ENCODE measurements at regions not wholly inside any gene's neighbourhood (a gene's known extent, or its start where the extent isn't known, plus 50 kb on each side); places are given as distances from the start of the nearest gene placed in this dataset.

DNA sequence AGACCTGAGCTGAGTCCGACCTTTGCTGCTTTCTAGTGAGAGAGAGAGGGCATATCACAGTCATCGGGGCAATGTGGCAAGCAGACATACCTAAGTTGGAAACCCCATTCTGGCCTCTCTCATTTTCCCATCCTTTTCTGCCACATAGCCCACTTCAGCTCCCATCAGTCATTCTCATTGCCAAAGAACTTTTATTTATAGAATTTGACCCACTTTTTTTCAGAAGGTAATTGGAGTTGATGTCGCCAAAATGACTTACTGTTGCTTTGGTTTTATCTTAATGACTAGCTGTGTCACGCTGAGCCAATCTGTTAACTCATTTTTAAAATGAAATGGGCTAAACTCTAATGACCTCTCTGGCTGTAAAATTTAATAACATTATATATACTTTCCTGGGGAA is 63.9 kb upstream of the RMST start:
- no peak overlapping the region for H3K23ac ChIP-seq (ENCODE audit: low read length)
- no peak overlapping the region for H2BK120ac ChIP-seq (ENCODE audit: low read depth, low read length)
- H3K18ac ChIP-seq (ENCODE audit: low read length), result no peak overlapping the region
- no peak overlapping the region for H3K4me2 ChIP-seq (ENCODE audit: low read length)
- no peaks in the 10 kb centered on the region for H3K79me2 ChIP-seq (ENCODE audit: control insufficient read depth, insufficient read depth, low read length)
- no peak overlapping the region for H3K4ac ChIP-seq (ENCODE audit: low read depth, low read length)
- no peak for DNase-seq
- H3K9ac ChIP-seq (ENCODE audit: low read length), result no peak overlapping the region
- peaks cover 2% of the 10 kb centered on the region for H3K4me1 ChIP-seq (ENCODE audit: control insufficient read depth, low read depth, low read length)
- no peak overlapping the region for H2BK15ac ChIP-seq (replicated peaks; ENCODE audit: low read depth)
- no peak overlapping the region for H4K5ac ChIP-seq (ENCODE audit: low read length)
- H2AK5ac ChIP-seq (ENCODE audit: low read length), result no peak overlapping the region
- no peak overlapping the region for H3K4me3 ChIP-seq (ENCODE audit: low read length)
- H3K56ac ChIP-seq (ENCODE audit: low read length), result no peak overlapping the region
- no peak overlapping the region for H3K27ac ChIP-seq (ENCODE audit: low read depth, low read length)
- no peaks in the 10 kb centered on the region for H3K79me1 ChIP-seq (ENCODE audit: low read length)
- no peaks in the 10 kb centered on the region for H3K27me3 ChIP-seq (ENCODE audit: insufficient read depth, low read length, poor library complexity)
- H2BK5ac ChIP-seq (ENCODE audit: low read length), result no peak overlapping the region
- H4K8ac ChIP-seq (ENCODE audit: low read depth, low read length), result no peak overlapping the region
- H3K36me3 ChIP-seq (ENCODE audit: control insufficient read depth, insufficient read depth, low read length), result no peaks in the 10 kb centered on the region
- no CpG with 5 or more reads among the region's 4 CpGs for WGBS (ENCODE audit: extremely low coverage, insufficient coverage, low lambda C conversion rate)

DNA sequence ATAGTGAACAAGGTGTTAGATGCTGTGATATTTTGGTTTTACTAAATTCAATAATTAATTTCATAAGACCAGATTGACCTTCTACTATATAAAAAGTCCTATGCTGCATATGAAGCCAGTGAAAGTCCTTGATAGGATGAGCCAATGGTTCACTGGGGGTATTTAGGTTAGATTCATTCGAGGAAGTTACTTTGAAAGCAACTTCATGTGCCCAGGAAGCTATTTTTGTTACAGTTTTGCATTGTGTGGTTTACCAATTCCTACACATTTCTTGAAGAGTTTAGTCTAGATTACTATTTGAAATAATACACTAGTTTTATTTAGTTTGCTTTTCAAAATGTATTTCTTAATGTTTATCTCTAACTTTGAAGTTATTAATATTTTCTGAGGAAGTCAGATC is 58.5 kb upstream of the RMST start:
- H3K27me3 ChIP-seq (ENCODE audit: insufficient read depth, low read length, poor library complexity), result no peaks in the 10 kb centered on the region
- DNase-seq, result no peak
- H3K4me1 ChIP-seq (ENCODE audit: control insufficient read depth, low read depth, low read length), result peaks cover 4% of the 10 kb centered on the region
- H3K27ac ChIP-seq (ENCODE audit: low read depth, low read length), result no peak overlapping the region
- H3K4ac ChIP-seq (ENCODE audit: low read depth, low read length), result no peak overlapping the region
- H2BK15ac ChIP-seq (replicated peaks; ENCODE audit: low read depth), result no peak overlapping the region
- no peak overlapping the region for H2BK5ac ChIP-seq (ENCODE audit: low read length)
- no peak overlapping the region for H2BK120ac ChIP-seq (ENCODE audit: low read depth, low read length)
- H2AK5ac ChIP-seq (ENCODE audit: low read length), result no peak overlapping the region
- H3K18ac ChIP-seq (ENCODE audit: low read length), result no peak overlapping the region
- no peak overlapping the region for H3K23ac ChIP-seq (ENCODE audit: low read length)
- H3K36me3 ChIP-seq (ENCODE audit: control insufficient read depth, insufficient read depth, low read length), result no peaks in the 10 kb centered on the region
- H3K4me3 ChIP-seq (ENCODE audit: low read length), result no peak overlapping the region
- no peaks in the 10 kb centered on the region for H3K79me2 ChIP-seq (ENCODE audit: control insufficient read depth, insufficient read depth, low read length)
- H4K8ac ChIP-seq (ENCODE audit: low read depth, low read length), result no peak overlapping the region
- H3K9ac ChIP-seq (ENCODE audit: low read length), result no peak overlapping the region
- no peak overlapping the region for H3K4me2 ChIP-seq (ENCODE audit: low read length)
- no peaks in the 10 kb centered on the region for H3K79me1 ChIP-seq (ENCODE audit: low read length)
- H4K5ac ChIP-seq (ENCODE audit: low read length), result no peak overlapping the region
- no CpG with 5 or more reads among the region's 1 CpG for WGBS (ENCODE audit: extremely low coverage, insufficient coverage, low lambda C conversion rate)
- no peak overlapping the region for H3K56ac ChIP-seq (ENCODE audit: low read length)

DNA sequence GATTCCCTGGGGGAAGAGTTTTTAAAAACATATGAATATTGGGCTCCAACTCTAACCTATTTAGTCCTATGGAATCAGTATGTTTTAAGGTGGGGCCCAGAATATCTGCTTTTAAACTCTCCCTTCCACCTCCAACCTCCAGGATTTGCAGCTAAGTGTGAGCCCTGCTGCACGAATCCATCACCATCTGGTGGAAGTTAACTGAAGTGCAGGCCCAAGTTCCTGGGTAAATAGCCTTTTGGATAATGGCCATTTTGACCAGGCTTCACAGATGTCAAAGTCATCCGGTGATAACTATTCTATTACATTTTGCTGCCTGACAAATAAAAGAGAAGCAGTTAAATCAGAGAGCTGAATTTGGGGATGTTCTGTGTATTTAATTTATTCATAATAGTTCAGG is 58.1 kb upstream of the RMST start:
- H3K23ac ChIP-seq (ENCODE audit: low read length), result no peak overlapping the region
- H2AK5ac ChIP-seq (ENCODE audit: low read length), result no peak overlapping the region
- no peak overlapping the region for H3K18ac ChIP-seq (ENCODE audit: low read length)
- no peaks in the 10 kb centered on the region for H3K79me1 ChIP-seq (ENCODE audit: low read length)
- no peak overlapping the region for H3K27ac ChIP-seq (ENCODE audit: low read depth, low read length)
- H3K27me3 ChIP-seq (ENCODE audit: insufficient read depth, low read length, poor library complexity), result no peaks in the 10 kb centered on the region
- no peaks in the 10 kb centered on the region for H3K79me2 ChIP-seq (ENCODE audit: control insufficient read depth, insufficient read depth, low read length)
- H4K8ac ChIP-seq (ENCODE audit: low read depth, low read length), result no peak overlapping the region
- H3K9ac ChIP-seq (ENCODE audit: low read length), result no peak overlapping the region
- no peak overlapping the region for H3K56ac ChIP-seq (ENCODE audit: low read length)
- no peak overlapping the region for H2BK5ac ChIP-seq (ENCODE audit: low read length)
- peaks cover 4% of the 10 kb centered on the region for H3K4me1 ChIP-seq (ENCODE audit: control insufficient read depth, low read depth, low read length)
- H4K5ac ChIP-seq (ENCODE audit: low read length), result no peak overlapping the region
- no peak overlapping the region for H2BK15ac ChIP-seq (replicated peaks; ENCODE audit: low read depth)
- no CpG with 5 or more reads among the region's 2 CpGs for WGBS (ENCODE audit: extremely low coverage, insufficient coverage, low lambda C conversion rate)
- no peak overlapping the region for H3K4me2 ChIP-seq (ENCODE audit: low read length)
- peak; percentile 81 for DNase-seq
- H3K4me3 ChIP-seq (ENCODE audit: low read length), result no peak overlapping the region
- no peaks in the 10 kb centered on the region for H3K36me3 ChIP-seq (ENCODE audit: control insufficient read depth, insufficient read depth, low read length)
- H2BK120ac ChIP-seq (ENCODE audit: low read depth, low read length), result no peak overlapping the region
- no peak overlapping the region for H3K4ac ChIP-seq (ENCODE audit: low read depth, low read length)

DNA sequence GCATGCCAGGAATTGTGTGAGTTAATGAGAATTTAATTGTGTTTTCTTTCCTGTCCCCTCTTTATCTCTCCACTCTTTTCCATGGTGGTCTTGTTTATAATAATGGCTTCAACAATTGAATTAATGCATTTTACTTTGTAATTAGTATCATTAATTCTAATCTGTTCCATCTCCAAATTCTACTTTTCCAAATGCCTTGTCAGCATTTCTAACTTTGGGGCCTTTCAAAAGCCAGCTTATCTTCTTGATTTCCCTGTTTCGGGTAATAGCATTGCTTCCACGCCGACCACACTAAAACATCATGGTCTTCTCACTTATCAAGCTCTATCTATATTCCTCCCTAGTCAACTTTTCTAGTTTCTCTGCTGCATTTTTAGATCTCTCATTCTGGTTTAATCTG is 54.2 kb upstream of the RMST start:
- Histone ChIP-seq H3K4me1 (ENCODE audit: control insufficient read depth, low read depth, low read length) (peaks cover 7% of the 10 kb centered on the region), H3K4ac (ENCODE audit: low read depth, low read length) (no peak overlapping the region), H3K4me2 (ENCODE audit: low read length) (no peak overlapping the region), H3K9ac (ENCODE audit: low read length) (no peak overlapping the region), H4K8ac (ENCODE audit: low read depth, low read length) (no peak overlapping the region), H2BK120ac (ENCODE audit: low read depth, low read length) (no peak overlapping the region), H3K23ac (ENCODE audit: low read length) (no peak overlapping the region), H3K4me3 (ENCODE audit: low read length) (no peak overlapping the region), H3K27ac (ENCODE audit: low read depth, low read length) (no peak overlapping the region), H3K27me3 (ENCODE audit: insufficient read depth, low read length, poor library complexity) (no peaks in the 10 kb centered on the region), H3K36me3 (ENCODE audit: control insufficient read depth, insufficient read depth, low read length) (no peaks in the 10 kb centered on the region), H4K5ac (ENCODE audit: low read length) (no peak overlapping the region), H2BK5ac (ENCODE audit: low read length) (no peak overlapping the region), H2AK5ac (ENCODE audit: low read length) (no peak overlapping the region), H3K56ac (ENCODE audit: low read length) (no peak overlapping the region), H3K18ac (ENCODE audit: low read length) (no peak overlapping the region), H3K79me1 (ENCODE audit: low read length) (no peaks in the 10 kb centered on the region), H2BK15ac (replicated peaks; ENCODE audit: low read depth) (no peak overlapping the region), H3K79me2 (ENCODE audit: control insufficient read depth, insufficient read depth, low read length) (no peaks in the 10 kb centered on the region)
- DNase-seq, result no peak
- WGBS (ENCODE audit: extremely low coverage, insufficient coverage, low lambda C conversion rate), result no CpG with 5 or more reads among the region's 3 CpGs

DNA sequence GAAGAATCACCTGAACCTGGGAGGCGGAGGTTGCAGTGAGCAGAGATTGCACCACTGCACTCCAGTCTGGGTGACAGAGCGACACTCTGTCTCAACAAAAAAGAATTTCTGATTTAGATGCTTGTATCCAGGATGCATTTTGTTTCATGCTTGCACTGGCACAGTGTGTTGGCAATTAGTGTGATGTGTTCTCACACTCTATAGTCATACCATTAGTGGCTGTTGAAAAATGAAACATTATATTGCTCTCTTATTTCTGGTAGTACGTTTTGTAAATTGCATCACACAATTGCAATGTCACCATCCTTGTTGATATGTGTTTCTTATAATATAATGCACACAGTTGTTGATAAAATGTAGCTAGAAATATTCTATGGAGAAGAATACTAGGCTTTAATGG is 51.3 kb upstream of the RMST start:
- H3K27ac ChIP-seq (ENCODE audit: low read depth, low read length), result no peak overlapping the region
- WGBS (ENCODE audit: extremely low coverage, insufficient coverage, low lambda C conversion rate), result no CpG with 5 or more reads among the region's 3 CpGs
- no peak for DNase-seq

More for the DNA sequence above, 51.3 kb upstream of the RMST start:
- Histone ChIP-seq H3K56ac (ENCODE audit: low read length) (no peak overlapping the region), H3K36me3 (ENCODE audit: control insufficient read depth, insufficient read depth, low read length) (no peaks in the 10 kb centered on the region), H3K9ac (ENCODE audit: low read length) (no peak overlapping the region), H4K8ac (ENCODE audit: low read depth, low read length) (no peak overlapping the region), H3K79me2 (ENCODE audit: control insufficient read depth, insufficient read depth, low read length) (no peaks in the 10 kb centered on the region), H3K18ac (ENCODE audit: low read length) (no peak overlapping the region), H2BK120ac (ENCODE audit: low read depth, low read length) (no peak overlapping the region), H3K23ac (ENCODE audit: low read length) (no peak overlapping the region), H3K79me1 (ENCODE audit: low read length) (no peaks in the 10 kb centered on the region), H2AK5ac (ENCODE audit: low read length) (no peak overlapping the region), H2BK5ac (ENCODE audit: low read length) (no peak overlapping the region), H3K4ac (ENCODE audit: low read depth, low read length) (no peak overlapping the region), H3K4me1 (ENCODE audit: control insufficient read depth, low read depth, low read length) (peaks cover 4% of the 10 kb centered on the region), H3K4me2 (ENCODE audit: low read length) (no peak overlapping the region), H4K5ac (ENCODE audit: low read length) (no peak overlapping the region), H3K27me3 (ENCODE audit: insufficient read depth, low read length, poor library complexity) (no peaks in the 10 kb centered on the region), H2BK15ac (replicated peaks; ENCODE audit: low read depth) (no peak overlapping the region), H3K4me3 (ENCODE audit: low read length) (no peak overlapping the region)
